GM23248 (cell line): ENCODE measurements at regions not wholly inside any gene's neighbourhood (a gene's known extent, or its start where the extent isn't known, plus 50 kb on each side); places are given as distances from the start of the nearest gene placed in this dataset.

Experiments used
- EZH2 ChIP-seq: fragments of 200-600 bp; sonication (generic); IDR thresholded peaks from 2 replicates; pipeline ENCODE4 v1.6.1; 2018; ENCODE audit warnings: antibody characterized with exemption, mild to moderate bottlenecking; ENCODE audit not compliant: insufficient read depth, poor library complexity, severe bottlenecking
- EZH2phosphoT487 ChIP-seq: fragments of 200-600 bp; sonication (generic); IDR thresholded peaks from 2 replicates; pipeline ENCODE4 v1.6.1; 2018; ENCODE audit warnings: antibody characterized with exemption, moderate library complexity, mild to moderate bottlenecking, low read depth; ENCODE audit not compliant: insufficient read depth

GRCh38 chr7:118305671-118306070 is 81.2 kb downstream of the ANKRD7 start:
- TF ChIP-seq EZH2 (no peak), EZH2phosphoT487 (no peak)
